ENCODE measurements at regions not wholly inside any gene's neighbourhood (a gene's known extent, or its start where the extent isn't known, plus 50 kb on each side); places are given as distances from the start of the nearest gene placed in this dataset.

DNA sequence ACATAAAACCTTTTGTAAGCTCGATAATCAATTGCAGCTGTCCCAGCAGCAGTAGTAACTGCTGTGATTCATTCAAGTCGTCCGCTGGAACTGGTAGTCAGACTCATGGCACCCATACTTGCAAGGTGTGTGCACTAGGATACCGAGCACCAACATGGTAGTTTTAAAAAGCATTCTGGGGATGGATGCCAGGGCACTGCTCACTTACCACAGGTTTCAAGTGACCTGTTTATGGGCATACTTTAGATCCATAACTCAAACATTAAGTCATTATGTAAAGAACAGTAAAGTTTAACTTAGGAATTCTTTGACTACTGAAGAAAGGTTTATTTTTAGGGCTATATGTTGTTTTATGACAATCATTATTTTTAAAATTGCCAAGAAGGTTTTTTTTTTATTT, 2277.6 kb downstream of the MAT2B start:
- DNase-seq, result no peak

DNA sequence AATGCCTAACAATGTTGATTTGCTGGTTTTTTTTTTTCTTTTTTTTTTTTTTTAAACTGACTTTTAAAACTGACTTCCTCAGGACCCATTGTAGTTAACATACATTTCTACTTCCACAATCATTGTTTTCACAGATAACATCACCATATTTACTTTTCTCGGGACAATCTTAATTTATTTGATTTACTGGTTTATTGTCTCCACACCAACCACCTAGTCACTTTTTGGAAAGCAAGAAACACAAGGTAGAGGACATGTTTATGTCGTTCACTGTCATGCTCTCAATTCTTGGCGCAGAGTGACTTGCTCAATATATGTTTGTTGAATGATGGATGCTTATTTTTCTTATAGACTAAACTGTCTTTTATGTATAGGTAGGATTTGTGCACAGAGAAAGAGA, 2280.7 kb downstream of the MAT2B start:
- DNase-seq, result no peak

DNA sequence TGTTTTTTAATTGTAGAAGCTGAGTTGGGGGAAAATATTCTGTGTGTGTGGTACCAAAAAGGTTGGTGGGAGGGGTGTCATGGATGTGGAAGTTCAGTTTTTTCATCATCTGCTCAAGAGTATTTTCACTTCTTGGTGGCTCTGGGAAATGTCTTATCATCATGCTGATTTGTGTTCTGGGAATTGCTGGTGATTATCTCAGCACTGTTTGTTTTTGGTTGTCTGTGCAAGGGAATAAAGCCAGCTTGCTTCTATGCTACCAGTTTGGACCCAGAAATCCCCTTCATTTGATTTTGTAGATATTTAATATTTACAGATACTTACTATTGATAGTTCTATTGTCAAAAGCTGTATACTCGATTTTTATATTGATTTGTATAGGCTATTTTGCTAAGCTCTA, 2289.7 kb downstream of the MAT2B start:
- no peak for DNase-seq

DNA sequence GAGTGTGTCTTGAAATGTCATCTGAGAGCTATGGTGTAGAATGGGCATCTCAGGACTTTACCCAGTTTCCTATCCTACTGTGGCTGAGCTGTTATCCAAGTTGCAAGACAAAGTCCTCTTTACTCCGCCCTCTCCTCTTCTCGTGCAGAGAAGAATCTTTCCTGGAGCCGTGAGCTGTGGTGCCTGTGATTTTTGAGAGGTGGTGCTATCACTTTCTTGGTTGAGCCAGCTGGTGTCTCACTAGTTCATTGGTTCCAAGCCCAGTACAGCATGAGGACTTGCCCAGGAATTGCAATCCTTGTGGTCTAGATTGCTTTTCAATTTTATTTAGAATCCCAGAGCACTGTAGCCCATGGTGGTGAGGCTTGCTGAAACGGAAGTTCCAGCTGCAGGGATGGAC, 2300.3 kb downstream of the MAT2B start:
- DNase-seq, result no peak

DNA sequence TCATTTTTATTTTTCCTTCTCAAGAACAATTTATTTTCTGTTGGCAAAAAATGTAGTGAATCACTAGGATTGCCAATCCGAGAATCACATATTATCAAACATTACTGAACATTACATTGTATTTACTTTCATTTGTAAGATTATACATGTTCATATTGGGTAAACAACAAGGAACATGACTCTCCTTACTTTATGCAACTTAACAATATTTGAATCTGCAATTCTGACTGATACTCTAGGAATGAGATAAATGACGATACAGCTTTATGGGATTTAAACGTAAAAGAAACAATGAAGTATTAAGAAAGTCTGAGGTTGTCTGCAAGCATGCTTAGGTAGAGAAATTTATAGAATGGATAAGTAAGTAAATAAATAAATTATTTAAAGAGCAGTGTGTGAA, 2302.9 kb downstream of the MAT2B start:
- no peak for DNase-seq

DNA sequence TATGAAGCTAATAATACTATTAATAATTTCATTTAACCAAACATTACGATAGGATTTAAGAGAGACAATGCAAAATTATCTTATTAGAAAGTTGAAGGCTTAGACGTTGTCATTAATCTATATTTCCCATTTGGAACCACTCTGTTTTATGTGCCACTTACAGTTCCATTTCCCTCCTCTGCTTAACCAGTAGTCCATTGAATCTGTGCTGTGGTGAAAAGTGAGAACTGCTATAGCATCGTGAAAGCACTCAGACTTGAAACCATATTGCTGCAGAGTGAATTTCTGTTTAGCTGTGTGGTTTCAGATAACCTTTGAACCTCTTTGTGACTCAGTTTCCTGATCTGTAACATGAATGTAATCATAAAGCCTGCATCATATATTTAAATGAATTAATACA, 2304.5 kb downstream of the MAT2B start:
- DNase-seq, result no peak

DNA sequence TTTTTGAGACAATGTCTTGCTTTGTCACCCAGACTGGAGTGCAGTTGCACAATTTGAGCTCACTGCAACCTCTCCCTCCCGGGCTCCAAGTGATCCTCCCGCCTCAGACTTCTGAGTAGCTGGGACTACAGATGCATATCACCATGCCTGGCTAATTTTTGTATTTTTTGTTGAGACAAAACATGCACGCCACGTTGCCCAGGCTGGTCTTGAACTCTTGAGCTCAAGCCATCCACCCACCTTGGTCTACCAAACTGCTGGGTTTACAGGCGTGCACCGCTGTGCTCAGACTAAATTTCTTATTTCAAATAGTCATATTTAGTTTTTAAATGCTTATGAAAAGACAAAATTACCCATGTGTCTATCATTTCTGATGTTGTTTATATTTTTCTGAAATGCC, 2324.1 kb downstream of the MAT2B start:
- no peak for DNase-seq

DNA sequence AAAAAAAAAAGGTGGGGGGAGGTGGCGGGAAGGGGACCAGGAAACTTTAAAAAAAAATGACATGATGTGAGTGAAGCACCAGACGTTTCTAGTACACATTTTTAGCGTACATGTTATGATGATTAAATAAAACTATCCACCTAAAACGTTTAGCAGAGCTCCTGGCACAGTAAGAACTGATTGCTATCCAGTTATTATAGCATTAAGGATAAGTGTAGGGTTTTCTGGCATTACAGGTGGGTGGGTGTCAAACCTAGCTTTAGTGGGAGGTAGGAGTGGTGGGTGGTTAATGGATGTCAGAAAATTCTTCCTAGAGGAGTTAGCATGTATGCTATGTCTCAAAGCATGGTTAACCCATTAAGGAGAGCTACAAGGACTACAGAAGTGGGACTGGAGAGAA, 2329.5 kb downstream of the MAT2B start:
- no peak for DNase-seq

DNA sequence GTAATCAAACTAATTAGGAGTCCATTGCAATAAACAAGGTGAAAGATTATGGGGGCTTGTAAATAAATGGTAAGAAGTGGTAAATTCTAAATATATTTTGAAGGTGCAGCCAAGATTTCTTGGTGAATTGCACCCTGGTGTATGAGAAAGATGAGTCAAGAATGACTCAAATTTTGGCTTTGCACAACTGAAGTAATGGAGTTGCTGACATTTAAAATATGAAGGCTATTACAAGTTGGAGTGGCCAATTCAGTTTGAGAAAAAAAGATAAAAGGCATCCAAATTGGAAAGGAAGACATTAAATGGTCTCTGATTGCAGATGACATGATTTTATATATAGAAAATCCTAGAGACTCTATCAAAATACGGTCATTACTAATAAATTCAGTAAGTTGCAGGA, 2330.6 kb downstream of the MAT2B start:
- DNase-seq, result no peak

DNA sequence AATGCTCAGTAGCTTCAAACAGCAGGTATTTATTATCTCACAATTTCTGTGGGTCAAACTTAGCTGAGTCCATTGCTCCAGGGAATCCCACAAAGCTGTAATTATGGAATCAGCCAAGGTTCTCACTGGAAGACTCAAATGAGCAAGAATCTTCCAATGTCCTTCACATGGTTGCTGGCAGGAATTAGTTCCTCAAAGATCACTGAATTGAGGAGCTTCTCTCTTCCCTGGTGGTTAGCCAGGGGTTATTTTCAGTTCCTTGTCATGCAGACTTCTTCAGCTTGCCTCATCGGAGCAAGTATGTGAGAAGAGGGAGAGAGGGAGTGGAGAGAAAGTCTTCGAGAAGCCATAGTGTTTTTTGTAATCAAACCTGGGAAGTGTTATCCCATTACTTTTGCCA, 2331.9 kb downstream of the MAT2B start:
- DNase-seq, result no peak

DNA sequence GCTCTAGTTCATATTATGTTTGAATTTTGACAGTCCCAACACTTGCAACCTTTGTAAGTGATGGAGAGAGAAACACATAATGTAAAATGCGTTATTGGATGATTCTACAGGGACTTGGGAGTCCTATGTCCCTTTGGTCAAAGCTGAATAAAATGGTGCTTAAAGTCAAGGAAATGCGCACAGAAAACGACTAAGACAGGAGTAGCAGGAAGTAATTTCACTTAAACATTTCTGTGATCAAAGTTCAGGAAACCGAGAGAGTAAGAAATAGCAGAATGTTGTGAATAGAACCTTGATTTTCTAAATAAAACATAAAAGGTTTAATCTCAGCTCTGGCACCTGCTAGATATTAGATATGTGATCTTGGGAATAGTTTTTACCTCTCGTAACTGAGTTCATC, 2339.2 kb downstream of the MAT2B start:
- DNase-seq, result no peak

DNA sequence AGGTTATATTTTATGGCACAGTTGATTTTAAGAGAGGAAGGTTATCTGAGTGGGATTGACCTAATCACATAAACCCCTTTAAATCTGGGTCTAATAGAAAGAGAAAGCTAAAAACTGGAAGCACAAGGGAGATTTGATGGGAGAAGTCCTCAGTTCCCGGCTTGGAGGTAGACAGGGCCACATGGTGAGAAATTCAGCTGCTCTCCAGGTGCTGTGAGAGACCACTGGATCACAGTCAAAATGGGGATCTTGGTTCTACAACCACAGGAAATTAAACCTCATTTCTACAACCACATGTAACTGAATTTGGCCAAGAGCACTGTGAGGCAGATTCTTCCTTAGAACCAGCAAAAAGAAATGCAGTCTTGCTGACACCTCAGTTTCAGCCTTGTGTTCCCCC, 2352.7 kb downstream of the MAT2B start:
- no peak for DNase-seq

DNA sequence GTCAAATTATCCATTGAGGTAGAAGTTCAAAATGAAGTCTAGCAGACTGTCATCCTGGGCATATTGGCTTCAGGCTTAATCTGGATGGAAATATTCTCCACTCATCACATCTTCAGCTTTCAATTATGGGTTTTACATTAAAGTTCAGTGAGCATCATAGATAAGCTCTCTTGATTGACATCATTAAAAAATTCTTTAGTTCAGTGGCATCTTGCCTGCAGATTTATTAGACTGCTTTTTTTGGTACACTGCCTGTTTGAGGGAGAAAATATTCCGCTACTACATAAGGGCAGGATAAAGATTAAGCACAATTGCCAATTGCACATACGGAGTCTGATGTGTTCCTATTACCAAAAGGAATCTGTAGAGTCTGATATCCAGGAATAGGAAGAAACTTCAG, 2353.8 kb downstream of the MAT2B start:
- DNase-seq, result no peak

DNA sequence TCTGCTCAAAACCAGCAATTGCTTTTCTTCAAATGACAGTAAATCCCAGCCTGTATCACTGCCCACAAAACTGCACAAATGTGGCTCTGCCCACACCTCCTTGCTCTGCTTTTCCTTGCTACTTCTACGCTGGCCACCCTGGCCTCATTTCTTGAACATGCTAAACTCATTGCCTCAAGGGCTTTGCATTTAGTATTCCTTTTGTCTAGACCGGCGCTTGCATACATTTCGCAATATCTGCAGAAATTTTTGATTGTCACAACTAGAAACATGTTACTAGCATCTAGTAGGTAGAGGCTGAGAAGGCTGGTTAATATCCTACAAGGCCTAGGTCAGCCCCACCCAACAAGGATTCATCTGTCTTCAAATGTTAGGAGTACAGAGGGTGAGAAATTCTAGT, 2357.8 kb downstream of the MAT2B start:
- DNase-seq, result no peak

DNA sequence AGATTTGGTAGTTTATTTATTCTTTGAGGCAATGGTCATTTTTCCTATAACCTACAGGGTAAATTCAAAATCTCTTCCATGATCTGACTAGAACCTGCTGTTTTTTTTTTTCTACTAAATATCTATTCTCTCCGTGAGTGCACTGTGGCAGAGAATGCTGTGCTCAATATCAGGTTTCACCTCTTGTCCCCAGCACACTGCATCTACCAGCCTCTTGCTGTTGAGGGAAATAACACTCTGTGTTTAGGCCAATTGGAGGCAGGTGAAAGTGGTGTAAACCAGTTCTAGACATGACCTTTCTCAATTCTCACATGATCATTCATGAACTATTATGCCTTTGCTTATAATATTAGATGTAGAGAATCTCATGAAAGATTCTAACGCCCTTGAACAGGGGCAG, 2365.9 kb downstream of the MAT2B start:
- DNase-seq, result no peak

DNA sequence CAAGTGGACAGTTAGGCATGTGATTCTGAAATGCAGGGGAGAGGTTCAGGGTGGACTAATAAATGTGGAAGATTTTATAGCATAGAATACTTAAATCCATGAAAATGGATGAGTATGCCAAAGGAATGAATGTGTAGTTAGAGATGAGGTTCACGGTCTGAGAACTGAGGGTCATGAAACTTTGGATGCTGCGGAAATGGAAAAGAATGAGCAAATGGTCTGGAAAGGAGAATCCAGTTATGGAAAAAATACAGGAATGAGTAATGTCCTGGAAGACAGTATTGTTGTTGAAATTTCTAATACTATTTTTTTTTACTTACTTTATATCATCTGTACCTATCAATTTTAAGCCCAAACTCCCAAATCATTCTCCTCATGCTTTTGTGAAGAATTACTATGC, 2369.4 kb downstream of the MAT2B start:
- DNase-seq, result no peak

DNA sequence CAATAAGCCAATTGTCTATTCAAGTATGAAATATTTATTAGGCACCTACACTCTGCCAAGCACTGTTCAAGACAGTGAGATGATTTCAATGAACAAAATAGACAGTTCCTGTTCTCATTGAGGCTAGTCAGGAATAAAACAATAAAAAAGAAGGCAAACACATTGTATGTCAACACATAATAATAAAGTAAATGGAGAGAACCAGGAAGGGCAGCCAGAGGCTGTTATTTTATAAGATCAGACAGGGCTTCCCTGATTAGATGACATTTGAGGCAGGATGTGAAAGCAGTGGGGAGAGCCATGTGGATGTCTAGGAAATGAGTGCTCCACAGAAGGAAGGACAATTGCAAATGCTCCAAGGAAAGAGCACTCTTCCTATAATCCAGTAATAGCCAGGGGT, 2371.1 kb downstream of the MAT2B start:
- no peak for DNase-seq

DNA sequence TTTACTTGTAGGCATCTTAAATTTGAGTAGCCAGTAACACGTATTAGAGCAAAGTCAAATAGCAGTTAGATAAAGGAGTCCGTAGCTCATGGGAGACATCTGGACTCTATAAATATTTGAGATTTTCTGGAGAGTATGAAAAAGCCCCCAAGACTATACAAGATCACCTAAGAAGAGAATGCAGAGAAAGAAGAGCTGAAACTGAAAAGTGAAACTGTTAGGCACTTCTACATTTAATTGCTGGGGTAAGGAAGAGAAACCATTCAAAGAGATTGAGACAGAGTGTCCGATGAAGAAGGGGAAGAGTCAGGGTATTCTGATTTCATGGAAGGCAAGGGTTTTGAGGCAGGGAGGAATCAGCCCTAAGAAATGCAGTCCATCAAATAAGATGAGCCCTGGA, 2372.1 kb downstream of the MAT2B start:
- no peak for DNase-seq

DNA sequence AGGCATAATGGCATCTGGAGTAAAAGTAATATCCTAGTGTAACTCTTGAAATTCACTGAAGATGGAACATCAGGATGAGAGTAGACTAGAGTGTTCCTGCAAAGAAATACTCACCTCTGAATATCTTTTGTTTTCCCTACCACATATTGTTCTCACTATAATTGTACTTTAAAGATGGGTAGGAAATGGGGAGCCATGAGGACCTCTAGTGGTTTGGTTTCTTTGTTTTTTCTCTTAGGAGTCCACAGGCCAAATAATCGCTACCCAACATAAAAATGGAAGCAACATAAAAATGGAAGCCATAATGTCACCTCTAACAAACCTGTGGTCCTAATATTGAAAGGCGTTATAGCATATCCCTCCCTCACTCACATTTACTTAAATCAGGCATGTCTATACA, 2375.8 kb downstream of the MAT2B start:
- DNase-seq, result no peak

DNA sequence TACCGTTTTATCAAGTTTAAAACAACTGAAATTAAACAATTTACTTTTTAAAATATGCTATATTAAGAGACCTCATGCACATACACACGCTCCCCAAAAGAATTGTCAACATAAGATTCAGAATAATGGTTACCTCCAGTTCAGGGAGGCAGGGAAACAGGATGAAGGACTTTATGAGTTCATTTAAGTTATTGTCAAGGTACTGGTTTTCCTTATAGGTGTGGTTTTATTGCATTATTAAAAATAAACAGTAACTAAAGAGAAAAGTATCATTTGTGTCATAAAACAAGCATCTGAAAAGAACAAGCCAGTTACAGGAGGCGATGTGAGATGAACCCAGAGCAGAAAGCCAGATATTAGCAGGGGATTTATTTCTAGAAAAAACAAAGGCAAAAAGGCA, 2376.7 kb downstream of the MAT2B start:
- no peak for DNase-seq

DNA sequence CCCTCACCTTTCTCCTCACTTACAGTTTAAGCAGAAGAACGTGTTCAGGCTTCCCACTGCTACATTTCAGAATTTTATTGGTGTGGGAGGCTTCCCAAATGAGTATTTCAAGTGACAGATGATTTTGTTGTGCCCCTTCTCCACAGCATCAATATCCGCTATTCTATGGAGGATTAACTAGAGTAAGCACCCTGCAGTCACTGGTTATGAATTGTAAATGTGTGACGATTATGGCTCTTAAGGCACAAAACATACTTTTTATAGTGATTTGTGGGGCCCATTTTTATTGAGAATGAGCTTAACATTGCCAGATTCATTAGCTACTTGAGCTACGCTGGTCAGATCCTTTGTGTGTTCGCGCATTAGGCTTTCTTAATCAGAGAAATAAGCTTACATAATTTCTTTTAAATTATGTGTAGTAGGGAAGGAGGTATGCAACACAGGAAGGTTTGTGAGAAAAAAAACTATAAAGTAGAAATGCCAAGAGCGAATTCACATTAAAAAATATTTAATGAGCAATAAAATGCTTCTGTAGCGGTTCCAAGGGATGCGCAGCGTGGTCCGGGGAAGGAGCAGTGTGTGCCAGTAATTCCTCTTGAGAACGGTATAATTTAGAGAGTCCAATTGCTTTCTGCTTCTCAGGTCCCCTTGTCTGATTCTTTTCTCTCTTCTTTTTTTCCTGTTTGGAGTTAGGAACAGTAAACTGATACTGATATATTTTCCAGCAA, 2380.4 kb downstream of the MAT2B start:
- DNase-seq, result no peak

DNA sequence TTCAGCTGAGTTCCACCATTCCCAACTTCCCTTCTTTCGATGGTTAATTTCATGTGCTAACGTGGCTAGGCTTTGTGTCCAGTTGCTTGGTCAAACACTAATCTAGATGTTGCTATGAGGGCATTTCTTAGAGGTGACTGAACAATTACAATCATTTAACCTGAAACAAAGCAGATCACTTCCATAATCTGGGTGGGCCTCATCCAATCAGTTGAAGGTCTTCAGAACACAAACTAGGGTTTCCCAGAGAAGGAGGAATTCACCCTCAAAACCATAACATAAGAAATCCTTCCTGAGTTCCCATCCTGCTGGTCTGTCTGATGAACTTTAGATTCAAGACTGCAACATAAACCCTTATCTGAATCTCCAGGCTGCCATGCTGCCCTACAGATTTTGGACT, 2381.7 kb downstream of the MAT2B start:
- no peak for DNase-seq

DNA sequence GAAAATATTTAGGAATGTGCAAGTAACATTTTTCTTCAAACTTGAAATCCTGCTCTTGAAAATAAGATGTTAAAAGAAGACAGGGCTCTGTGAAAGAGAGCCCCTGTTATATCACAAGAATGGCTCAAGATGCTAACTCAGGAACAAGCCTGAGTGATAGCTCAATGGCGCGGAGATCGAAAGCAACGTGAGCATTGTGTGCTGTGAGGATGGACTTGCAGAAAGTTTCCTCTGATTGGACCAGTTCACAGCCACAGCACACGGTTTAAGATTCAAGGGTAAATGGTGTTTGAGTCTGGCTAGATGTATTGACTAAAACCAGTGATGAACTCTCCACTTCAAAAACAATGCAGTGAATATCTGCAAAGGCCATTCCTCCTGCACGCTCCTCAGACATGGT, 2387.0 kb downstream of the MAT2B start:
- DNase-seq, result no peak

DNA sequence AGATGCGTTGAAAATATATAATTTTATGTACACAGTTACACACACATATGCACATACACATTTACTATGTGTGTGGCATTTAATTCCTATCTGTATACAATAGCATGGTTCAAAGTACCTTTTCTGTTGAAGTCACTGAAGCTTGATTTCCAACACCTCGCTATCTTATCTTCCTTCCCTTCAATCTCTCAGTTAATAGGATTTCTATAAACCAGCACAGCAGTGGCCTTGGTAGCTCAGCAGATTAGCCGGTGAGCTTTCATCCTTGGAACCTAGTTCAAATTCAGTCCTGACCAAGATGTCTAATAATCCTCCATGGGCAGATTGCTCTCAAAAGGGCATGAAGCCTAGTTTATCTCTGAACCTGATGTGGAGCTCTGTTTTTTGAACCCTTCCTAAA, 2389.5 kb downstream of the MAT2B start:
- no peak for DNase-seq

DNA sequence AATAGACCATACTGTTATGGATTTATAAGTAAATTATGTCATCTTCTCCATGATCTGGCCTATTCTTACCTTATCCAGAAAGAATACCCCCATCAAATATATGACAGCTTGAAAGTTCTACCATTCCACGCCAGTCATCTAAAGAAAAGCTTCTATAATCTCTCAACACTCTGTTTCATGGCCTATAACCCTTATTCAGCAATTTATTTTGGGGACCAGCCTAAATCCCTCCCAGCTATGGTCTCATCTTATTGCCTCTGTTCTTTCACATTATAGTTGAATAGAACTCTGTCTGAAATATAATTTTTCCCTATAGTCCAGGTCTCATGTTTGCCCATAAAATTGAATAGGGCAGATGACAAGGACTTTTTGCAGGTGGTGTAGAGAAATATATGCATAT, 2387.6 kb upstream of the WWC1 start:
- DNase-seq, result no peak

DNA sequence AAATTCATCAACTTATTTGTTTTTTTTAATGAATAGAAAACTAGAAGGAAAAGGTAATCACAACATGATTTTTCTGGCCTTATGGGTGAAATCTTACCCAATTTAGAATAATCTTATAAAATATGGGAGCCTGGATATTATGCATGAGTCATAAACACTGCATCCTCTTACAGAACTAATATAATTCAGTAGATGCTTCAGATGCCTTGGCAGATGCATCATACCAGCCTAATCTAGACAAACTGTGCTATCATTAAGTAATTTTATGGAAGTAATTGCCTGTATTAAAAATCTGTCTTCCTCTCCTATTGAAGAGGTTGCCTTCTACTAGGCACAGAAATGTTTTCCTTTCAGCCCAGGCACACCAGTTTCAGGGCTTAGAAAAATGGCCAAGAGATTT, 2384.6 kb upstream of the WWC1 start:
- no peak for DNase-seq

All from NCI-H1092 treated with DMSO at 0.1 percent for 48 hours (cell line).